H9 (cell line): ENCODE measurements at regions not wholly inside any gene's neighbourhood (a gene's known extent, or its start where the extent isn't known, plus 50 kb on each side); places are given as distances from the start of the nearest gene placed in this dataset.

ENCODE experiments used
- DNase-seq: peaks from one replicate; pipeline ENCODE4 v3.0.0-alpha.2; 2017
- H2AFZ ChIP-seq: one replicate; pipeline ENCODE4 v1.6.1; 2013; ENCODE audit warnings: mild to moderate bottlenecking, low read length, control low read depth, moderate library complexity
- H2AK5ac ChIP-seq: 2 replicates; pipeline ENCODE4 v1.6.1; 2013; ENCODE audit warnings: low read length, control low read depth, mixed read lengths; ENCODE audit not compliant: insufficient read length
- H2BK120ac ChIP-seq: one replicate; pipeline ENCODE4 v1.6.1; 2013; ENCODE audit warnings: low read depth, mild to moderate bottlenecking, low read length, control low read depth, inconsistent platforms; ENCODE audit not compliant: poor library complexity, severe bottlenecking
- H2BK12ac ChIP-seq: 2 replicates; pipeline ENCODE4 v1.6.1; 2013; ENCODE audit warnings: low read length, control low read depth, mixed read lengths, low read depth; ENCODE audit not compliant: insufficient read length
- H2BK15ac ChIP-seq: 2 replicates; pipeline ENCODE4 v1.6.1; 2013; ENCODE audit warnings: low read depth, low read length, control low read depth
- H2BK20ac ChIP-seq: one replicate; pipeline ENCODE4 v1.6.1; 2013; ENCODE audit warnings: low read depth, mild to moderate bottlenecking, low read length, control low read depth, inconsistent platforms; ENCODE audit not compliant: poor library complexity, severe bottlenecking
- H2BK5ac ChIP-seq: 2 replicates; pipeline ENCODE4 v1.6.1; 2013; ENCODE audit warnings: low read length, control low read depth, mixed read lengths; ENCODE audit not compliant: insufficient read length
- H3K14ac ChIP-seq: 2 replicates; pipeline ENCODE4 v1.6.1; 2013; ENCODE audit warnings: low read length, control low read depth; ENCODE audit not compliant: insufficient read depth
- H3K18ac ChIP-seq: 2 replicates; pipeline ENCODE4 v1.6.1; 2013; ENCODE audit warnings: low read depth, mild to moderate bottlenecking, mixed read lengths, low read length, control low read depth; ENCODE audit not compliant: insufficient read length
- H3K23ac ChIP-seq: 2 replicates; pipeline ENCODE4 v1.6.1; 2013; ENCODE audit warnings: low read length, control low read depth, mixed read lengths, low read depth; ENCODE audit not compliant: insufficient read length
- H3K23me2 ChIP-seq: 2 replicates; pipeline ENCODE4 v1.6.1; 2013; ENCODE audit warnings: low read depth, mild to moderate bottlenecking, mixed read lengths, low read length, control low read depth; ENCODE audit not compliant: insufficient read length, poor library complexity, severe bottlenecking
- H3K27ac ChIP-seq: 2 replicates; pipeline ENCODE4 v1.5.1; 2013; ENCODE audit warnings: low read length, control low read depth, mixed read lengths, low read depth; ENCODE audit not compliant: insufficient read length
- H3K27me3 ChIP-seq: 2 replicates; pipeline ENCODE4 v1.6.1; 2013; ENCODE audit warnings: low read length, control low read depth, inconsistent platforms; ENCODE audit not compliant: insufficient read depth
- H3K4ac ChIP-seq: 2 replicates; pipeline ENCODE4 v1.6.1; 2013; ENCODE audit warnings: low read depth, mild to moderate bottlenecking, control low read depth, inconsistent platforms, low read length, moderate library complexity
- H3K4me1 ChIP-seq: 2 replicates; pipeline ENCODE4 v1.6.1; 2013; ENCODE audit warnings: low read length, control low read depth, inconsistent platforms; ENCODE audit not compliant: insufficient read depth
- H3K4me2 ChIP-seq: 2 replicates; pipeline ENCODE4 v1.6.1; 2013; ENCODE audit warnings: low read length, control low read depth, mixed read lengths; ENCODE audit not compliant: insufficient read length, insufficient read depth
- H3K56ac ChIP-seq: 2 replicates; pipeline ENCODE4 v1.6.1; 2013; ENCODE audit warnings: low read depth, mild to moderate bottlenecking, mixed read lengths, low read length, control low read depth; ENCODE audit not compliant: insufficient read length
- H3K79me1 ChIP-seq: 2 replicates; pipeline ENCODE4 v1.6.1; 2013; ENCODE audit warnings: low read depth, mild to moderate bottlenecking, moderate library complexity, low read length, control low read depth, inconsistent platforms; ENCODE audit not compliant: insufficient read depth, poor library complexity, severe bottlenecking
- H3K79me2 ChIP-seq: 2 replicates; pipeline ENCODE4 v1.6.1; 2013; ENCODE audit warnings: low read length, control low read depth, inconsistent platforms; ENCODE audit not compliant: insufficient read depth
- H3K9ac ChIP-seq: 2 replicates; pipeline ENCODE4 v1.6.1; 2013; ENCODE audit warnings: low read length, control low read depth, mixed read lengths; ENCODE audit not compliant: insufficient read length; ENCODE audit errors: extremely low read depth
- H3K9me3 ChIP-seq: one replicate; pipeline ENCODE4 v1.6.1; 2013; ENCODE audit warnings: low read depth, low read length, inconsistent platforms; ENCODE audit not compliant: control insufficient read depth
- H3T11ph ChIP-seq: one replicate; pipeline ENCODE4 v1.6.1; 2013; ENCODE audit warnings: mild to moderate bottlenecking, low read length, control low read depth, inconsistent platforms
- H4K20me1 ChIP-seq: one replicate; pipeline ENCODE4 v1.6.1; 2013; ENCODE audit not compliant: control insufficient read depth, insufficient read length, insufficient read depth
- H4K5ac ChIP-seq: 2 replicates; pipeline ENCODE4 v1.6.1; 2013; ENCODE audit warnings: low read depth, mild to moderate bottlenecking, mixed read lengths, low read length, control low read depth; ENCODE audit not compliant: insufficient read length
- H4K8ac ChIP-seq: replicated peaks from 2 replicates; pipeline ENCODE4 v1.6.1; 2013; ENCODE audit warnings: low read length, control low read depth, mixed read lengths, low read depth; ENCODE audit not compliant: insufficient read length
- H4K91ac ChIP-seq: 2 replicates; pipeline ENCODE4 v1.6.1; 2013; ENCODE audit warnings: low read depth, mild to moderate bottlenecking, moderate library complexity, mixed read lengths, low read length, control low read depth; ENCODE audit not compliant: insufficient read length
- H3K27ac Mint-ChIP-seq, 3 experiments: 2 replicates in 2 of 3; 3 replicates in 1 of 3; pipeline ENCODE4 v1.8.0; 2020 to 2021; ENCODE audit warnings: mixed read lengths in 3 of 3, mild to moderate bottlenecking in 1 of 3, moderate library complexity in 1 of 3
- H3K27me3 Mint-ChIP-seq: 2 replicates; pipeline ENCODE4 v1.8.0; 2021; ENCODE audit warnings: low read depth, mild to moderate bottlenecking, moderate library complexity, mixed read lengths
- H3K36me3 Mint-ChIP-seq, 3 experiments: 2 replicates in 2 of 3; 3 replicates in 1 of 3; pipeline ENCODE4 v1.8.0; 2020 to 2021; ENCODE audit warnings: low read depth in 3 of 3, mixed read lengths in 3 of 3; ENCODE audit not compliant: insufficient read depth in 1 of 3
- H3K4me1 Mint-ChIP-seq, 2 experiments: 2 replicates each; pipeline ENCODE4 v1.8.0; 2020; ENCODE audit warnings: mixed read lengths in 2 of 2
- H3K4me3 Mint-ChIP-seq, 2 experiments: 2 replicates in 1 of 2; 3 replicates in 1 of 2; pipeline ENCODE4 v1.8.0; 2020 to 2021; ENCODE audit warnings: mild to moderate bottlenecking in 2 of 2, mixed read lengths in 2 of 2, moderate library complexity in 1 of 2
- H3K9me3 Mint-ChIP-seq, 2 experiments: 2 replicates in 1 of 2; 3 replicates in 1 of 2; pipeline ENCODE4 v1.8.0; 2020; ENCODE audit warnings: mild to moderate bottlenecking in 2 of 2, mixed read lengths in 2 of 2, moderate library complexity in 1 of 2
- CTCF ChIP-seq: fragments of 200-600 bp; sonication (generic); conservative IDR thresholded peaks from 3 replicates; pipeline ENCODE4 v1.8.0; 2021; ENCODE audit warnings: antibody characterized with exemption, mild to moderate bottlenecking
- WGBS: extraction: QIAGEN DNeasy Blood & Tissue Kit; methylation state at CpG from one replicate; pipeline ENCODE4 v1.1.7; 2013; ENCODE audit warnings: missing lambda C conversion rate, low lambda C conversion rate, mixed read lengths; ENCODE audit not compliant: insufficient read length; ENCODE audit errors: extremely low coverage; 5-methylcytosine and 5-hydroxymethylcytosine counted together

GRCh38 chr3:177618873-177619733, 421.8 kb upstream of the TBL1XR1 start:
- Histone ChIP-seq H3K9me3 (no peaks in the 10 kb centered on the region), H3K27me3 (no peaks in the 10 kb centered on the region), H2AFZ (no peak overlapping the region), H4K20me1 (no peaks in the 10 kb centered on the region), H3K23me2 (no peaks in the 10 kb centered on the region), H2BK15ac (no peak overlapping the region), H2AK5ac (no peak overlapping the region), H2BK20ac (no peak overlapping the region), H2BK12ac (no peak overlapping the region), H3K4me2 (no peak overlapping the region), H3K9ac (no peak overlapping the region), H4K91ac (no peak overlapping the region), H3K4me1 (no peaks in the 10 kb centered on the region; the same call in 1 of the 2 replicates), H3K56ac (no peak overlapping the region), H3K27ac (no peak overlapping the region), H3K4ac (no peak overlapping the region), H2BK120ac (no peak overlapping the region), H4K8ac (no peak overlapping the region), H3K14ac (no peak overlapping the region), H4K5ac (no peak overlapping the region), H3T11ph (no peak overlapping the region), H3K23ac (no peak overlapping the region), H3K79me2 (no peaks in the 10 kb centered on the region), H3K79me1 (no peaks in the 10 kb centered on the region), H2BK5ac (no peak overlapping the region), H3K18ac (no peak overlapping the region)
- Mint-ChIP-seq H3K36me3 (no peaks in the 10 kb centered on the region), H3K4me3 (no peak overlapping the region), H3K4me1 (peaks cover 8 to 10% of the 10 kb centered on the region in 2 experiments), H3K9me3 (no peaks in the 10 kb centered on the region), H3K27me3 (no peaks in the 10 kb centered on the region), H3K27ac (no peak overlapping the region; a peak in 1 of 7 replicates)
- DNase-seq: no peak
- no CpG with 5 or more reads among the region's 8 CpGs for WGBS
- TF ChIP-seq CTCF: no peak
